ENCODE measurements at regions not wholly inside any gene's neighbourhood (a gene's known extent, or its start where the extent isn't known, plus 50 kb on each side); places are given as distances from the start of the nearest gene placed in this dataset.

GRCh38 chr12:90390947-90391346, 564.0 kb downstream of the CCER1 start:
- DNase-seq = no peak

GRCh38 chr12:90368081-90368480, 586.9 kb downstream of the CCER1 start:
- DNase-seq = no peak

GRCh38 chr12:90366286-90366685, 588.7 kb downstream of the CCER1 start:
- DNase-seq = no peak

GRCh38 chr12:90360300-90360699, 594.7 kb downstream of the CCER1 start:
- DNase-seq = no peak

- DNase-seq = no peak
Measured at GRCh38 chr12:90355711-90356355, 599.1 kb downstream of the CCER1 start.

- no peak for DNase-seq
Measured at GRCh38 chr12:90343966-90344365, 611.0 kb downstream of the CCER1 start.

GRCh38 chr12:90342081-90342480, 612.9 kb downstream of the CCER1 start:
- no peak for DNase-seq

GRCh38 chr12:90339837-90340236, 615.1 kb downstream of the CCER1 start:
- no peak for DNase-seq

- no peak for DNase-seq
Measured at GRCh38 chr12:90338365-90338764, 616.6 kb downstream of the CCER1 start.

GRCh38 chr12:90337018-90337417, 618.0 kb downstream of the CCER1 start:
- no peak for DNase-seq

GRCh38 chr12:90335566-90335965, 619.4 kb downstream of the CCER1 start:
- no peak for DNase-seq

GRCh38 chr12:90333939-90334338, 621.0 kb downstream of the CCER1 start:
- no peak for DNase-seq

- no peak for DNase-seq
Measured at GRCh38 chr12:90333424-90333823, 621.6 kb downstream of the CCER1 start.

- no peak for DNase-seq
Measured at GRCh38 chr12:90331821-90332220, 623.2 kb downstream of the CCER1 start.

GRCh38 chr12:90331262-90331661, 622.6 kb upstream of the ATP2B1 start:
- DNase-seq = no peak

GRCh38 chr12:90327793-90328743, 619.4 kb upstream of the ATP2B1 start:
- no peak for DNase-seq

- no peak for DNase-seq
Measured at GRCh38 chr12:90323217-90323616, 614.6 kb upstream of the ATP2B1 start.

- no peak for DNase-seq
Measured at GRCh38 chr12:90322006-90322405, 613.4 kb upstream of the ATP2B1 start.

- no peak for DNase-seq
Measured at GRCh38 chr12:90321369-90321768, 612.7 kb upstream of the ATP2B1 start.

GRCh38 chr12:90311561-90311960, 602.9 kb upstream of the ATP2B1 start:
- DNase-seq = no peak

- no peak for DNase-seq
Measured at GRCh38 chr12:90305379-90305778, 596.7 kb upstream of the ATP2B1 start.

- DNase-seq = no peak
Measured at GRCh38 chr12:90304231-90304630, 595.6 kb upstream of the ATP2B1 start.

- DNase-seq = no peak
Measured at GRCh38 chr12:90303771-90304170, 595.1 kb upstream of the ATP2B1 start.

GRCh38 chr12:90301561-90302133, 593.0 kb upstream of the ATP2B1 start:
- no peak for DNase-seq
